ENCODE measurements at regions not wholly inside any gene's neighbourhood (a gene's known extent, or its start where the extent isn't known, plus 50 kb on each side); places are given as distances from the start of the nearest gene placed in this dataset.
"Not testable (repeated sequence)": the region's sequence is repeated elsewhere in the genome, so short reads cannot be mapped to it uniquely, and the experiment has no call there.

- no peak overlapping the region for H3K4me3 Mint-ChIP-seq (ENCODE audit: unreplicated experiment)
- H3K27me3 Mint-ChIP-seq (ENCODE audit: unreplicated experiment): peaks cover 2% of the 10 kb centered on the region
- H3K27ac Mint-ChIP-seq (ENCODE audit: unreplicated experiment): no peak overlapping the region
- no peaks in the 10 kb centered on the region for H3K36me3 Mint-ChIP-seq (ENCODE audit: low read depth, unreplicated experiment)
- TF ChIP-seq CTCF (IDR thresholded peaks at IDR 0.05; ENCODE audit: unreplicated experiment): no peak
- DNase-seq (ENCODE audit: low spot score): no peak
- H3K9me3 Mint-ChIP-seq (ENCODE audit: unreplicated experiment): no peaks in the 10 kb centered on the region
- H3K4me1 Mint-ChIP-seq (ENCODE audit: unreplicated experiment): peaks cover 15% of the 10 kb centered on the region
Observed at GRCh38 chr22:19599626-19600243, 75.5 kb upstream of the CLDN5 start.

GRCh38 chr22:19603346-19603745 lies 79.1 kb upstream of the CLDN5 start:
- H3K27ac Mint-ChIP-seq (ENCODE audit: unreplicated experiment); H3K27me3 Mint-ChIP-seq (ENCODE audit: unreplicated experiment); DNase-seq (ENCODE audit: low spot score); H3K9me3 Mint-ChIP-seq (ENCODE audit: unreplicated experiment); H3K36me3 Mint-ChIP-seq (ENCODE audit: low read depth, unreplicated experiment); H3K4me3 Mint-ChIP-seq (ENCODE audit: unreplicated experiment); H3K4me1 Mint-ChIP-seq (ENCODE audit: unreplicated experiment): not testable (repeated sequence)

GRCh38 chr22:19603767-19604166 lies 79.6 kb upstream of the CLDN5 start:
- TF ChIP-seq CTCF (IDR thresholded peaks at IDR 0.05; ENCODE audit: unreplicated experiment): no peak
- Mint-ChIP-seq H3K4me3 (ENCODE audit: unreplicated experiment) (no peak overlapping the region), H3K36me3 (ENCODE audit: low read depth, unreplicated experiment) (no peaks in the 10 kb centered on the region), H3K27ac (ENCODE audit: unreplicated experiment) (no peak overlapping the region), H3K4me1 (ENCODE audit: unreplicated experiment) (peaks cover 6% of the 10 kb centered on the region), H3K9me3 (ENCODE audit: unreplicated experiment) (no peaks in the 10 kb centered on the region), H3K27me3 (ENCODE audit: unreplicated experiment) (peaks cover 6% of the 10 kb centered on the region)
- DNase-seq (ENCODE audit: low spot score): no peak

GRCh38 chr22:19604711-19605268 lies 80.6 kb upstream of the CLDN5 start:
- H3K9me3 Mint-ChIP-seq (ENCODE audit: unreplicated experiment): no peaks in the 10 kb centered on the region
- no peak for DNase-seq (ENCODE audit: low spot score)
- no peaks in the 10 kb centered on the region for H3K36me3 Mint-ChIP-seq (ENCODE audit: low read depth, unreplicated experiment)

GRCh38 chr22:19605508-19606331 lies 81.5 kb upstream of the CLDN5 start:
- H3K4me3 Mint-ChIP-seq (ENCODE audit: unreplicated experiment): no peak overlapping the region
- H3K27ac Mint-ChIP-seq (ENCODE audit: unreplicated experiment): no peak overlapping the region
- H3K27me3 Mint-ChIP-seq (ENCODE audit: unreplicated experiment): peaks cover 6% of the 10 kb centered on the region
- H3K36me3 Mint-ChIP-seq (ENCODE audit: low read depth, unreplicated experiment): no peaks in the 10 kb centered on the region
- H3K9me3 Mint-ChIP-seq (ENCODE audit: unreplicated experiment): no peaks in the 10 kb centered on the region
- TF ChIP-seq CTCF (IDR thresholded peaks at IDR 0.05; ENCODE audit: unreplicated experiment): no peak
- no peak for DNase-seq (ENCODE audit: low spot score)
- peaks cover 4% of the 10 kb centered on the region for H3K4me1 Mint-ChIP-seq (ENCODE audit: unreplicated experiment)

More at GRCh38 chr22:19604711-19605268, 80.6 kb upstream of the CLDN5 start:
- Mint-ChIP-seq H3K27me3 (ENCODE audit: unreplicated experiment) (peaks cover 6% of the 10 kb centered on the region), H3K4me1 (ENCODE audit: unreplicated experiment) (peaks cover 4% of the 10 kb centered on the region), H3K4me3 (ENCODE audit: unreplicated experiment) (no peak overlapping the region), H3K27ac (ENCODE audit: unreplicated experiment) (no peak overlapping the region)
- no peak for TF ChIP-seq CTCF (IDR thresholded peaks at IDR 0.05; ENCODE audit: unreplicated experiment)
